H1 (cell line): ENCODE measurements at regions not wholly inside any gene's neighbourhood (a gene's known extent, or its start where the extent isn't known, plus 50 kb on each side); places are given as distances from the start of the nearest gene placed in this dataset.

Source experiments
- CTBP2 ChIP-seq: IDR thresholded peaks from 2 replicates; pipeline ENCODE4 v1.7.0; 2011; ENCODE audit warnings: borderline replicate concordance, mild to moderate bottlenecking, moderate library complexity, mixed read lengths, low read length; ENCODE audit not compliant: insufficient read depth, insufficient read length
- HDAC2 ChIP-seq, 2 experiments: fragments of 300-600 bp in 1 of 2; sonication (generic) in 1 of 2; IDR thresholded peaks; 2 replicates each; pipeline ENCODE4 v1.6.1; 2011 to 2012; ENCODE audit warnings: low read depth in 2 of 2, low read length in 2 of 2, mild to moderate bottlenecking in 2 of 2, moderate library complexity in 2 of 2, borderline replicate concordance in 1 of 2, inconsistent platforms in 1 of 2
- SIX5 ChIP-seq: IDR thresholded peaks from 2 replicates; pipeline ENCODE4 v1.6.1; 2011; ENCODE audit warnings: mild to moderate bottlenecking, low read depth, low read length

GRCh38 chrX:20500949-20501348 is 234.2 kb upstream of the RPS6KA3 start (continued):
- TF ChIP-seq HDAC2 (IDR thresholded peaks at IDR 0.05; ENCODE audit: borderline replicate concordance in 1 of 2, low read depth in 2 of 2, low read length in 2 of 2) (no peak), CTBP2 (no peak), SIX5 (no peak)
